Lower lobe of right lung (tissue), 2 donors: ENCODE measurements at regions not wholly inside any gene's neighbourhood (a gene's known extent, or its start where the extent isn't known, plus 50 kb on each side); places are given as distances from the start of the nearest gene placed in this dataset.

Experiments
- ATAC-seq, 2 donors: fragments of 200-7000 bp; cut with Tn5 transposase; one replicate each; pipeline ENCODE4 v1.9.1; 2020 to 2022; ENCODE audit warnings: mild to moderate bottlenecking in 2 of 2, moderate library complexity in 2 of 2
- DNase-seq: peaks from one replicate; pipeline ENCODE4 v3.0.0-alpha.2; 2020
- H3K27ac ChIP-seq: fragments of 200-600 bp; one replicate; pipeline ENCODE4 v1.8.0; 2022
- H3K27me3 ChIP-seq: fragments of 200-600 bp; one replicate; pipeline ENCODE4 v1.8.0; 2022; ENCODE audit warnings: low read depth
- H3K36me3 ChIP-seq: fragments of 200-600 bp; one replicate; pipeline ENCODE4 v1.8.0; 2022; ENCODE audit warnings: mild to moderate bottlenecking
- H3K4me1 ChIP-seq: fragments of 200-600 bp; one replicate; pipeline ENCODE4 v1.8.0; 2022
- H3K4me3 ChIP-seq: fragments of 200-600 bp; one replicate; pipeline ENCODE4 v1.8.0; 2022; ENCODE audit warnings: mild to moderate bottlenecking
- H3K9me3 ChIP-seq: fragments of 200-600 bp; one replicate; pipeline ENCODE4 v1.8.0; 2022
- intact Hi-C: fragments of 100-400 bp; cut with DNase I; formaldehyde crosslinking; loops from one replicate; pipeline ENCODE4 v1.11.0; 2022
- TF ChIP-seq, protein P1 (sequence below): fragments of 200-600 bp; IDR thresholded peaks from one replicate; pipeline ENCODE4 v1.8.0; 2022; ENCODE audit warnings: antibody characterized with exemption, mild to moderate bottlenecking
- donor health status: DM: no; HTN: yes; CAD: no; lungs with severe emphysema.

DNA sequence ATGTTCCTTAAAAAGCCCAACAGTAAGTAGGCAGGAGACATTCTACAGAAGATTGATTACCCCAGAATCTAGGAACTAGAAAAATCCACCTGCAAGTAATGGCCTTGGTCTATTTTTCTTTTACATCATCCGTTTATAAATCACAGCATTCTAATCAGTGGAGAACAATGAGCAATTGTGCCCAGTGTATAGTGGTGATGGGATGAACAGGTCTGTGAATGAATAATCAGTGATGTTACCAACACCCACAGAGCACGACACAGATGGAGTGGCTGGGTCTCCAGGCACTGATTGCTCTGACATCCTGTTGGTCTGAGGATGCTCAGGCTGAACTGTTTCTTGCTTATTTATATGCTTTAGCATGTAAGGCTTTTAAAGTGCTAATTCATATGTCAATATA is 1251.2 kb upstream of the CDH8 start:
- no peak overlapping the region for H3K4me3 ChIP-seq
- DNase-seq (no peak), ATAC-seq (no peak)
- TF ChIP-seq, protein P1, sequence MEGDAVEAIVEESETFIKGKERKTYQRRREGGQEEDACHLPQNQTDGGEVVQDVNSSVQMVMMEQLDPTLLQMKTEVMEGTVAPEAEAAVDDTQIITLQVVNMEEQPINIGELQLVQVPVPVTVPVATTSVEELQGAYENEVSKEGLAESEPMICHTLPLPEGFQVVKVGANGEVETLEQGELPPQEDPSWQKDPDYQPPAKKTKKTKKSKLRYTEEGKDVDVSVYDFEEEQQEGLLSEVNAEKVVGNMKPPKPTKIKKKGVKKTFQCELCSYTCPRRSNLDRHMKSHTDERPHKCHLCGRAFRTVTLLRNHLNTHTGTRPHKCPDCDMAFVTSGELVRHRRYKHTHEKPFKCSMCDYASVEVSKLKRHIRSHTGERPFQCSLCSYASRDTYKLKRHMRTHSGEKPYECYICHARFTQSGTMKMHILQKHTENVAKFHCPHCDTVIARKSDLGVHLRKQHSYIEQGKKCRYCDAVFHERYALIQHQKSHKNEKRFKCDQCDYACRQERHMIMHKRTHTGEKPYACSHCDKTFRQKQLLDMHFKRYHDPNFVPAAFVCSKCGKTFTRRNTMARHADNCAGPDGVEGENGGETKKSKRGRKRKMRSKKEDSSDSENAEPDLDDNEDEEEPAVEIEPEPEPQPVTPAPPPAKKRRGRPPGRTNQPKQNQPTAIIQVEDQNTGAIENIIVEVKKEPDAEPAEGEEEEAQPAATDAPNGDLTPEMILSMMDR: no peak
- no peaks in the 10 kb centered on the region for H3K4me1 ChIP-seq
- H3K27ac ChIP-seq: no peak overlapping the region
- H3K9me3 ChIP-seq: no peaks in the 10 kb centered on the region
- intact Hi-C loops: no loop called here
- H3K36me3 ChIP-seq: no peaks in the 10 kb centered on the region
- H3K27me3 ChIP-seq: no peaks in the 10 kb centered on the region

DNA sequence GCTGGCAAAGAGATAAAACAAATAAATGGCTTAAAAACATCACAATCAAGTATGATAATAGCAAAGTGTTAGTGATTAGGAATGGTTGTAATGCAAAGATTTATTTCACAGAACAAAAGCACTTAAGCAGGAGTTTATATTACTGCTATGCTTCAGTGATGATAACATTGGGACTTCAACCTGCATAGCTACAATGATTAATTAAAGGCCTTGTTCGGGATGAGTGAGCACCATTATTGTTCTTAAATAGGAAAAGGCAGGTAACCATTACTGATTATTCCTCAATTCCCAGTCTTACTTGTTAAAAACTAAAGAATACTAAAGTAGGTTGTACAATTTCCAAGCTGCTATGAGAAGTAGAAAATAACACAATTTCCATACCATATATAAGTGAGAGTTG is 1247.5 kb upstream of the CDH8 start:
- no peak overlapping the region for H3K4me3 ChIP-seq
- no peaks in the 10 kb centered on the region for H3K36me3 ChIP-seq
- no peaks in the 10 kb centered on the region for H3K27me3 ChIP-seq
- TF ChIP-seq, protein P1: no peak
- DNase-seq (no peak), ATAC-seq (no peak)
- intact Hi-C loops: no loop called here
- no peaks in the 10 kb centered on the region for H3K9me3 ChIP-seq
- no peak overlapping the region for H3K27ac ChIP-seq
- no peaks in the 10 kb centered on the region for H3K4me1 ChIP-seq

DNA sequence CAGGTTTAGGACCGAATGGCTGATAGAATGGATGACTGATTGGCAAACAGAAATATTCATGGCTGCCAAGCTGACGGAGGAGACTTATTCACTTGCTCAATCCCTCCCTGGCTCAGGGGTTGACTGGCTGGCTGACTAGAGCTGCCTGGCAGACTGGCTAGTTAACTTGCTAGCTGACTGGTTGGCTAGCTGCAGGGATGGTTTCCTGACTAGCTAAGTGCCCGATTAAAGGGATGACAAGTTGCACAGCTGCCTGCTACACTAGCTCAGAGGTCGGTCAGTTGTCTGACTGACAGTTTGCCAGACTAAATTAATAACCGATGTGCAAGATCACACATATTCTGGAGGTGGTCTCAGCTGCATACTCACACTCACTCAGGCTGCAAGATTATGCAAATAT is 1208.4 kb upstream of the CDH8 start:
- no peaks in the 10 kb centered on the region for H3K9me3 ChIP-seq
- H3K4me1 ChIP-seq: no peaks in the 10 kb centered on the region
- no peaks in the 10 kb centered on the region for H3K36me3 ChIP-seq
- H3K27me3 ChIP-seq: no peaks in the 10 kb centered on the region
- TF ChIP-seq, protein P1: no peak
- intact Hi-C loops: no loop called here
- H3K27ac ChIP-seq: no peak overlapping the region
- no peak overlapping the region for H3K4me3 ChIP-seq
- DNase-seq: no peak
- ATAC-seq: no peak

DNA sequence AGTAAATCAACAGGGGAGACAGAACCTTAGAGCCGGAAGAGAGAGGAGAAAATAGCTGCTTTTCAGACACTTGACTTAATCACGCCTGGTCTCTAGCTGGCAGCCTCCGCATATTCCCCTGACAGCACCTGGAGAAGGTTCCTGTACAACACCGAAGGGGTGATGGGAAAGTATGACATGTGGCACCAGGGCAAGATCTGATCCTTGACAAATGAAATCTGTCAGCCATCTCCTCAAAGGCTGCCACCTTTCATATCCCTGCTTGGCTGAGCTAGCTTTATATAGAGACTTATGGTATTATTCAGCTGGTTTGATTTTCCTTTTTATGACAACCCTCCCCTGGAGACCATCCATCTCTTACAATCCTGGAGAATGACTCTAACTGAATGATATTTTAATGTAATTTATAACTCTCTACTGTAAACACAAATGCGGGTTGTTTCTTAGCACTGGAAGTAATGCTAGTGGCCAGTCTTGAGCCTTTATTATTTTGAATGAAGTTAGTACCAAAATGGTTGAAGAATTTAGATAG is 1205.3 kb upstream of the CDH8 start:
- TF ChIP-seq, protein P1: no peak
- intact Hi-C loops: no loop called here
- H3K27ac ChIP-seq: no peak overlapping the region
- ATAC-seq (no peak), DNase-seq (no peak)
- no peaks in the 10 kb centered on the region for H3K27me3 ChIP-seq
- no peaks in the 10 kb centered on the region for H3K36me3 ChIP-seq
- H3K4me3 ChIP-seq: no peak overlapping the region
- no peaks in the 10 kb centered on the region for H3K9me3 ChIP-seq
- no peaks in the 10 kb centered on the region for H3K4me1 ChIP-seq

DNA sequence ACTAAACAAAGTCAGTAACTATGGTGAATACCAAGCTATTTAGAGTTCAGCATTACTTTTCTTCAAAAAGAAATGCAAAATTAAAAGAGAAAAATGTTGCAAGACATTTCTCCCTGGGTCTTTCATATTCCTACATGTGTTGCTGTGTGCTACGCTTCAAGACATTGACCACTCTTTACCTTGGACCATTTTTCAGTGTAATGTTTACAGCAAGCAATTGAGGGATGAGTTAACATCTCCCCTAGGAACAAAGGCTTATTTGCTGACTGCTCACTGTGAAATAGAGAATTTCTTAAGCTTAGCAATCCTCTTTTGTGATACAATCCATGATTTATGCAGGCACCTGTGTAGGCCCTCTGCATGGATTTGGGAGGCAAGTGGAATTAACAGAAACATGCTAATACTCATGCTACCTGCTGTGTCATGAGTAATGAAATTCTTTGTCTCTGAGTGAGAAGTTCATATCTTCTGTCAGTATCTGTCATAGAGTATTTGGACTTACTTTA is 1202.9 kb upstream of the CDH8 start:
- no peak for DNase-seq
- TF ChIP-seq, protein P1: no peak
- Histone ChIP-seq H3K9me3 (no peaks in the 10 kb centered on the region), H3K27ac (no peak overlapping the region), H3K27me3 (no peaks in the 10 kb centered on the region), H3K4me3 (no peak overlapping the region), H3K36me3 (no peaks in the 10 kb centered on the region), H3K4me1 (no peaks in the 10 kb centered on the region)
- intact Hi-C loops: no loop called here
- no peak for ATAC-seq
